ENCODE measurements at regions not wholly inside any gene's neighbourhood (a gene's known extent, or its start where the extent isn't known, plus 50 kb on each side); places are given as distances from the start of the nearest gene placed in this dataset.
A peak's percentile ranks its signal among the peaks of the same experiment; 100 is the strongest.

DNA sequence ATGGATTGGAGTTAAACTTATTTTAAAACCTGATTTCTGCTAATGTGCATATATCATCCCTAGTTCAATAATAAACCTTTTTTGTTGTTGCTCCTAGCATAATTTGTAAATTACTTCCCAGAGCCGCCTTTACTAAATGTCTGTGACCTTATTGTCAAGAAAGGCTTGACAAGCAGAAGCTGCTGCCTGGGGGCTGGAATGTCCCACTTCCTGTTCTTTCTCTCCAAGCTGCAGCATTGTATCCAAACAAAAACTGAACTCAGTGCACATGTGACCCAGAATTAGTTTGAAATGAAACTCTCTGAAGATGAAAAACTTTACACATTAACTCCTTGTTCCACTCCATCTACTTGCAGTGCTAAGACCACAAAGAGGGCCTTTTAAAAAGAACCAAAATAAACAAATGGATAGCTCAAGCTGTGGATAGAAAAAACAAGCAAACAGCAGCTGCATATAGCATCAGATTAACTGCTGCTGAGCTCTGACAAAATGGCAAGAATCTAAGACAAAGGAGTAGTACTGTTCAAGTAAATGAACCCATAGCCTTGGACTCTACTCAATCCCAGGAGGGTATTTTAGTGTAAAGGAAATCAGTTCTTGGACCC, 99.8 kb upstream of the NEUROD1 start:
- Mint-ChIP-seq H3K36me3 (no peaks in the 10 kb centered on the region), H3K27ac (no peak overlapping the region), H3K4me3 (no peak overlapping the region), H3K4me1 (no peaks in the 10 kb centered on the region), H3K9me3 (no peaks in the 10 kb centered on the region)
- DNase-seq (ENCODE audit: low spot score in 2 of 2) = no peak
- ATAC-seq = no peak

DNA sequence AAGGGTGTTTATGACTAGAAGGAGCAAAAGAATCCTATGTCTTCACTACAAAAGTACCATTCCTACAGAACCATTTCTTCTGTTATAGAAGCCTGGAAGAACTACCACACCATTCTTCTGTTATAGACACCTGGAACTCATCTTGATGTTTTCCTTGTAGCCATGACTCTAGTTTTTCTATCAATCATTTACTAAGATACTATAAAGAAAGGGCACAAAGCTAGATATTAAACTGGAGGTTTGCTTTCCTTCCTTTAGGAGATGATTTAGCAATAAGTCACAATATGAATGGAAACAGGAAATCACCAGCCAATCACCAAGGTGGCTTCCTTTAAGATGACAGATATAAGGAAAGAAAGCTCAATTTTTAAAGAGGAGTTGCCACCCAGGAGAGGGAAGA, 100.3 kb upstream of the NEUROD1 start:
- no peak overlapping the region for H3K27ac Mint-ChIP-seq
- DNase-seq (ENCODE audit: low spot score in 2 of 2) = no peak
- no peaks in the 10 kb centered on the region for H3K4me1 Mint-ChIP-seq
- H3K36me3 Mint-ChIP-seq = no peaks in the 10 kb centered on the region
- H3K4me3 Mint-ChIP-seq = no peak overlapping the region
- no peak for ATAC-seq
- no peaks in the 10 kb centered on the region for H3K9me3 Mint-ChIP-seq

DNA sequence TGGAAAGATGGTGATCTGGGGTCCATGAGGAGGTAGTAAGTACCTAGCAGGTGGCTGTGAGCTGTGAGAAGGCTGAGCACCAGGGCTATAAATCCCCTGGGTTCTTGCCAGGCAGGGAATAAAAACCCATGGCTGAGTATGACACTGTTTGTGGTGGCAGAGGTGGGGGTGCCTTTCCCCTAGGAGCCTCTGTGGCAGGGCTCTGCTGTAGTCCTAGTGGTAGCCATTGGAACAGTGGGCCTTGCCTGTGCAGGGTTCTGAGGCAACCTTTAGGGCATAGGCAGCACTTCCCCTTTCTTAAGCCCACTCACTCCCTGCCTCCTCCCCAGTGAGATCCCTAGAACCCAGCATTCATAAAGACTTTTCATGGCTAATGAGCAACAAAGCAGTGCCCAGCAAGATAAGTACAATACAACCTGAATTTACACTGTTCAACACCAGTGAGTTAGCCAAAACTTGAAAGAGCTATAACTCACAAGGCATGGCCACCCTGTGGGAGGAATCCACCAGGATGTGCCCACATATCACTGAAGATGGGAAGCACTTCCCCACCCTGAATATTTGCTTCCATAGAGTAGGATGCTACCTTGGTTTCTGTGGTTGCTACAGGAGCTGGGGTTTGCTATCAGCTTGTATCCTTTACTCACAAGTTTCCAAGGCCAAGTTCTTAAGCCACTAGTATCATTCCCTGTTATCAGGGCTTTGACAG, 100.9 kb upstream of the NEUROD1 start:
- no peaks in the 10 kb centered on the region for H3K9me3 Mint-ChIP-seq
- no peaks in the 10 kb centered on the region for H3K36me3 Mint-ChIP-seq
- no peak overlapping the region for H3K4me3 Mint-ChIP-seq
- H3K27ac Mint-ChIP-seq = no peak overlapping the region
- H3K4me1 Mint-ChIP-seq = no peaks in the 10 kb centered on the region
- DNase-seq (ENCODE audit: low spot score in 2 of 2) (no peak), ATAC-seq (peak; percentile 58)

DNA sequence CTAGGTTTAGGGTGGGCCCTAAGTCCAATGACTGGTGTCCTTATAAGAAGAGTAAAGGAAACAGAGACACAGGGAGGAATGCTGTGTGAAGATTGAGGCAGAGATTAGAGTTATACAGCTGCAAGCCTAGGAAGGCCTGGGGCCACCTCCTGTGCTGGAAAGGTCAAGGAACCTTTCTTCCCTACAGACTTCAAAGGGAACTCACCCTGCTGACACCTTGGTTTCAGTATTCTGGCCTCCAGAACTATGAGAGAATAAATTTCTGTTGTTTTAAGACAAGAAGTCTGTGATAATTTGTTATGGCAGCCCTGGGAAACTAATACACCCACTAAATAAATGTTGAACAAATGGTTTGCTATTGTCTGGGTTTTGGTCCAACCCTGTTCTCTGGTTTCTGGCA, 102.3 kb upstream of the NEUROD1 start:
- no peak for DNase-seq (ENCODE audit: low spot score in 2 of 2)
- no peak for ATAC-seq
- H3K9me3 Mint-ChIP-seq = no peaks in the 10 kb centered on the region
- no peak overlapping the region for H3K4me3 Mint-ChIP-seq
- H3K36me3 Mint-ChIP-seq = no peaks in the 10 kb centered on the region
- no peak overlapping the region for H3K27ac Mint-ChIP-seq
- no peaks in the 10 kb centered on the region for H3K4me1 Mint-ChIP-seq

DNA sequence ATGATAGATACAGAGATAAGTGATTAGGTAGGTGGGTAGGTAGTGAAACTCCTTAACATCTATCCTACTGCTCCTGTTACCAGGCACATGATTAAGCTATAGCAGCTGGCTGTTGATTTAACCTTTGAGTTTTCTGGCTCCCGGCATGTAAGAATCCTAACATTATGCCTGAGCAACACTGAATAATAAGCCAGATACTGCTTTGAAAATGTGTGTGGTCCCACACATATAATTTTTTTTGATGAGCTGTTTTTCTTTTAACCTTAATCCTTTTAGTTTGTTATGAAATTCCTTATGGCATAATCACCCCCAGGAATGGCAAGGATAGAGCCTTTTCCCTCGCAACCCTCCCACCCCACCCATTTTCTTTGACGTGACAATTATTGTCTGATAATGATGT, 104.2 kb upstream of the NEUROD1 start:
- ATAC-seq (no peak), DNase-seq (ENCODE audit: low spot score in 2 of 2) (no peak)
- Mint-ChIP-seq H3K4me3 (no peak overlapping the region), H3K36me3 (no peaks in the 10 kb centered on the region), H3K9me3 (no peaks in the 10 kb centered on the region), H3K4me1 (no peaks in the 10 kb centered on the region), H3K27ac (no peak overlapping the region)

DNA sequence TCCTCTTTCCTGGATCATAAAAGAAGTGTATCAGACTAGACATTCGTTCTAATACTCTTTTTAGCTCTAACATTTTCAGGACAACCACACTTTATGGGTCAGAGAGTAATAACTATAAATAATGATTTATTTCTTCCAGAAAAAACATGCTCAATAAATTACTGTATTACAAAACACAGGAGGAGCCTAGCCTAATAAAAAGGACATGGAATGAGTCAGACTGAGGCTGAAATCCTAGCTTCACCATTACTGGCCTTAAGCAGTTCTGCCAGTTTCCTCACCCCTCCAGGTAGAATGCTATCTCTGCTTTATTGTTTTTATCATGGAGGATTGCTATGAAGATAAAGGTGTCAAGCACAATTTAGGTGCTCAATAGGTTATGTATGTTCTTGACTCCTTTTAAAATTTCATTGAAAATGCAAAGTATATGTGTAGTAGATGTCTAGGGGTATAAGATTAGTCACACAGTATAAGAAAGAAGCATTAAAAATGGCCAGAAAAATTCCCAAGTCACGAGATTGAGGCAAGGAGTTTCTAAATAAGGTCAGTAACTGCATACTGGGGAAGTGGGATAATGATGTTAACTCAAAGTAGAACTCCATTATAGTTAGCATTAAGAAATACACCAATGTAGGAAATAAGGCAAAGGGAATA, 105.5 kb upstream of the NEUROD1 start:
- ATAC-seq (no peak), DNase-seq (ENCODE audit: low spot score in 2 of 2) (no peak)
- Mint-ChIP-seq H3K4me1 (no peaks in the 10 kb centered on the region), H3K9me3 (no peaks in the 10 kb centered on the region), H3K27ac (no peak overlapping the region), H3K4me3 (no peak overlapping the region), H3K36me3 (no peaks in the 10 kb centered on the region)

DNA sequence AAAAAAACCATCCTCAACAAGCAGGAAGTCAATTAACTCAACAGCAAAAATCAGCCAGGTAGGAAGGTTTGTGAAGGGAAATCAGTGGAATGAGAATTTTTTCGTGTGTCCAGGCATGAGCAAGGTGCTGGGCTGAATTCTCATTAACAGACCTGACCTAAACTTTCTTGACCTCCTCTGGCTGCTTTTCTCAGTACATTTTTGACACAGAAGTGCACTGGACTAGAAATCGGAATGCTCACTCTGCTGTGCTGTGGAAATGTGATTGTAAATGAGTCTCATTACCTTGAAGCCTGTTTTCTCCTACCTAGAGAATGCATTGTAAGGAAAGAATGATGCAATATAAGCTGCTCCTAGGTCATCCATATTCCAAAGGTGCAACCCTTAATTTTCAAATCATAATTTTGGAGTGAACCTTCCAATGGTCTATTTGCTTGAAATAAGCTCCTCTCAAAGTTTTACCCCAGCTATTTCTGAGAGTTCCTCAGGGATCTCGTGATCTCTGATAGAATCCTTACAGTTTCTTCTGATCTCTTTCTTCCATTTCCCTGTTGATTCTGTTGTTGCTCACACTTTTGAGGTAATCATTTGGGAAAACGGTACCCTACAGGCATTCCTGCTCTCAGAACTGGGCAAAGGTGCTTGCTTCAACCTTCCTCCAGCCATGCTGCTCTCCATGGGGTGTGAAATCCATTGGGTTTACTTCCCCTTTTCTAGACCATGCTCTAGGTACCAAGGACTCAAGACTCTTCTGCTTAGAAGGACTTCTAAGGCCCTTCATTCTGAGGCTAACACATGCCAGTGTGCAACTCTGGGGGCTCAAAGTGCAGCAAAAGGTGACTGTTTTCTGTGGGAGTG, 104.9 kb upstream of the ITPRID2 start:
- H3K27ac Mint-ChIP-seq = no peak overlapping the region
- DNase-seq (ENCODE audit: low spot score in 2 of 2) (no peak), ATAC-seq (no peak)

DNA sequence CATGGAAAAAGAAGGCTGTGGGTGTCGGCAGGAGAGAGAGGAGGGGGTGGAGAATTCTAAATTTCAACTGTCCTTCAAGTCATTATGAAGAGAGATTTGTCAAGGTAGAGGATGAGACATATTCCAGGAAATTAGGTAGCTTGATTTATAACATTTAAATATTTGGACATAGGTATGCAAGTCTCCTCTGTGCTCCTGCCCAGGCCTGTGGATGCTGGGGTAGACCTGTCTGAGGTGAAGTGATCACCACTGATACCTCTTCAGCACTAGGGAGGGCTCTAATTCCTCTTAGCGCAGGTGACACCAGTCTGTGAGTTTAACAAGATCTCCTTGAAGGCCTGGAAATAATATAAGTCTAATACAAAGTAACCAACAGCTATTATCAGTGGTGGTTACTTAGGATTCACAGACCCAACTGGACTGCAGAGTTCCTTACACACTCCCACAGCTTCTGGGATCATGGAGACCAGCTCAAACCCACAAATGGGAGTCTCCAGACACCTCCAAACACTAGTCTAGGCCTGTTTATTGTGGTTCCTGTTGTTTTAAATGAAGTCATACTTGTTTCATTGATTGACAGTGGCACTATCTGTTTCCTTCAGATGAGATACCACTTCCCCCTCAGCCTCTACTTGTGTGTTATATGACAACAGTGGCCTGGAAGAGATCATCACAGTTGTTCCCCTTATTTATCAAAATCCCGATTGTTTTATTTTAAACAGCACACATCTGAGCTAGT, 104.1 kb upstream of the ITPRID2 start:
- no peaks in the 10 kb centered on the region for H3K9me3 Mint-ChIP-seq
- DNase-seq (ENCODE audit: low spot score in 2 of 2) (no peak), ATAC-seq (no peak)
- H3K4me3 Mint-ChIP-seq = no peak overlapping the region
- H3K27ac Mint-ChIP-seq = no peak overlapping the region
- no peaks in the 10 kb centered on the region for H3K4me1 Mint-ChIP-seq
- H3K36me3 Mint-ChIP-seq = no peaks in the 10 kb centered on the region

More for the DNA sequence above, 104.9 kb upstream of the ITPRID2 start:
- no peaks in the 10 kb centered on the region for H3K4me1 Mint-ChIP-seq
- H3K36me3 Mint-ChIP-seq = no peaks in the 10 kb centered on the region
- no peak overlapping the region for H3K4me3 Mint-ChIP-seq
- no peaks in the 10 kb centered on the region for H3K9me3 Mint-ChIP-seq

DNA sequence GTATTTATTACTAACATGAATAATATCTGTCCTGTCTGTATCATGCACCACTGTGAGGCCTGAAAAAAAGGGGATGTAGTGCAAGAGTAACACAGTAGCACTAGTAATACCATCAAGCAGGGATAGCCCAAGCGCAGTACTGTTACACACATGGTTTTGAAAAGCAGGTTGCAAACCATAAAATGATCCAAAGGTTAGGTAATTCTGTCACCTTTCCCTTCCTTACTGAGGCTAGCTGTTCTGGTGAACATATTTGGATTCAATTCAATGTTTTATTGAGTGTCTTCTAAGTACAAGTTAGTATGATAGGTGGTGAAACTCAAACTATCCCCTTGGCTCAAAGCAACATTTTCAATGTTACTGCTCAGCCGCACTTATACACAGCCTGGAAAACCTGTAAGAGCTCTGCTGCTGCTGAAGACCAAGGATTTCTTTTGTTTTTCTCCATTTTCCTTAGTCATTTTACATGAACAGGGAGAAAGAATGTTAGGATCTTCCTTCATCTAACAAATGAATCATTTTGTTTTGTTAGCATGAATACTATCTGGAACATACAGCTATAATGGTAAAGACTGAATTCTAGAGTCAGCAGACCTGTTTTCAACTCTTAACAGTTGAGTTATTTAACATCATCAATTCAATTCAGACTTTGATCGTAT, 102.5 kb upstream of the ITPRID2 start:
- no peak for DNase-seq (ENCODE audit: low spot score in 2 of 2)

DNA sequence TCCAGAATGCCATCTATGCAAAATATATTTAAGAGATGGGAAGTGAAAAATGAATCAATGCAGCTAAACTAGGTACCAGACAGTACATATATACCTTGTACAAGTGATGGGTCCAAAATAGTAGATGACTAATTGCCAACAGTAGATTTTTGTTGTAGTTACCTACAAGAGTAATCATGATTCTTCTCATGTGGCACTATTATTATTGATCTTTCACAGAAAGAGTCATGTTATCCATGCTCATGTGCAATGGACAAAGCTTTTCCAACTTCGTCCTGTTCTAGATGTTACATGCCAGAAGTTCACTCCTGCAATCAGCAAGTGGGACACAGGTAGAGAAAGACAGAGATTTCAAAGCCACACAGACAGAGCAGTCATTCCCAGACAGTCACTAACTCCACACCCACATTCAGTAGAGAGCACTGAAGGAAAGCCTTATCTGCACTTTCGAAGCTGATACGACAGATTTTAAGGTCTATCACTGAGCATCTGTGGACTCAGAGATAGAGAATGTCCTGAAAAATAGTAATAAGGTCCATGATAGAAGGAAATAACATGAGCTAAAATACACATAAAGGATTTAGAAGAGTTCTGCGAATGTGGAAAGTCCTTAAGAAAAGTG, 101.6 kb upstream of the ITPRID2 start:
- ATAC-seq = no peak
- DNase-seq (ENCODE audit: low spot score in 2 of 2) = no peak
- Mint-ChIP-seq H3K4me1 (no peaks in the 10 kb centered on the region), H3K27ac (no peak overlapping the region), H3K36me3 (no peaks in the 10 kb centered on the region), H3K9me3 (peaks cover 4% of the 10 kb centered on the region), H3K4me3 (no peak overlapping the region)

More for the DNA sequence above, 102.5 kb upstream of the ITPRID2 start:
- Mint-ChIP-seq H3K27ac (no peak overlapping the region), H3K4me1 (no peaks in the 10 kb centered on the region), H3K9me3 (peaks cover 4% of the 10 kb centered on the region), H3K4me3 (no peak overlapping the region), H3K36me3 (no peaks in the 10 kb centered on the region)
- ATAC-seq = no peak

DNA sequence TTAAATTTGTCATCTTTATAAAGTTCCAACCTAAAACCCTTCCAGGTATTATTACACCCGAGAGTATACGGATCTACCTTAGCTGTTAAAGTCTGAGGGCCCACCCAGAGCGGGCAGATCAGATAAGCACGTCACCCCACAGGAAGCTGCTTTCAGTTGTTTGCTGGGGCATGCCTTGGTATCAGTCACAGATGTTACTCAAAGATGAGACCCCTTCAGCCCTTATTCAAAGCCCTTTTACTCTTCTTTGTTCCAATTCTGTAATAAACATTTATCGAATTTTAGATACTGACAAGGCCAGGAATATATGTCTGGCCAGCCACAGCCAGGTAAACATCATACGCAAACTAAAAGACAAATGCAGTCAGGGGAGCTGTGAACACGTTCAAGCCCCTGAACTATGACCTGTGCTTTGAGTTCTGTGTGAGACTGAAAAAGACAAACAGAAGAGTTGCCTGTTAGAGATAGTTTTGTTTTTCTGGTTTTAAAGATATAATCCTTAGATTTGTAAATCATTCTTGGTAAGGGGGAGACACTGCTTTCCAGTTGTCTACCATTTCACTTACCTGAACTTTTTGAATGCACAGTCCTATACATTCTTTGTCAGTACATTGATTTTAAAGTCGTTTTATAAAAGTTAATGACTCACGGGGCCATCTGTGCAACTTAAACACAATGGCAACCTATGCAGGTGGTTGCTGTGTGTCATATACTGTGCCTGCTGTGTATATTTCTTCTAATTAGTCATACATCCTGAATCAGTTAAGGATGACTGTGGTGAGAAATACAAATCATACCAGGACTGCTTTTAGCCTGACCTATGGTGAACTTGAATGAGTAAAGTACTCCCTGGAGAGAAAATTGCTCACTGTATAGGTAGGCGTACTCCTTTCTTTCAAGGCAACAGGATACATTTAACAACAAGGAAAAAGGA, 100.5 kb upstream of the ITPRID2 start:
- peaks cover 4% of the 10 kb centered on the region for H3K9me3 Mint-ChIP-seq
- DNase-seq (ENCODE audit: low spot score in 2 of 2) (no peak), ATAC-seq (peak; percentile 99)
- no peaks in the 10 kb centered on the region for H3K36me3 Mint-ChIP-seq
- no peaks in the 10 kb centered on the region for H3K4me1 Mint-ChIP-seq
- H3K27ac Mint-ChIP-seq = peak overlapping the region; percentile 69
- peak overlapping the region; percentile 12 for H3K4me3 Mint-ChIP-seq

DNA sequence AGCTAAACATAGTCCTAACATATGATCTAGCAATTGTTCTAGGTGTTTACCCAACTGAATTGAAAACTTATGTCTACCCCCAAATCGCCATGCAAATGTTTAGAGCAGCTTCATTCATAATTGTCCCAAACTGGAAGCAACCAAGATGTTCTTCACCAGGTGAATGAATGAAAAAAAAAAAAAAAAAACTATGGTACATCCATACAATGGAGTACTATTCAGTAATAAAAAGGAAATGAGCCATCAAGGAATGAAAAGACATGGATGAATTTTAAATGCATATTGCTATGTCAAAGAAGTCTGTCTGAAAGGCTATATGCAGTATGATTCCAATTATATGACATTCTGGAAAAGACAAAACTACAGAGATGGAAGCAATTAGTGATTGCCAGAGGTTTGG, 98.6 kb upstream of the ITPRID2 start:
- H3K4me3 Mint-ChIP-seq = no peak overlapping the region
- H3K9me3 Mint-ChIP-seq = peaks cover 4% of the 10 kb centered on the region
- DNase-seq (ENCODE audit: low spot score in 2 of 2) (no peak), ATAC-seq (no peak)
- H3K27ac Mint-ChIP-seq = no peak overlapping the region
- H3K4me1 Mint-ChIP-seq = no peaks in the 10 kb centered on the region
- H3K36me3 Mint-ChIP-seq = no peaks in the 10 kb centered on the region

DNA sequence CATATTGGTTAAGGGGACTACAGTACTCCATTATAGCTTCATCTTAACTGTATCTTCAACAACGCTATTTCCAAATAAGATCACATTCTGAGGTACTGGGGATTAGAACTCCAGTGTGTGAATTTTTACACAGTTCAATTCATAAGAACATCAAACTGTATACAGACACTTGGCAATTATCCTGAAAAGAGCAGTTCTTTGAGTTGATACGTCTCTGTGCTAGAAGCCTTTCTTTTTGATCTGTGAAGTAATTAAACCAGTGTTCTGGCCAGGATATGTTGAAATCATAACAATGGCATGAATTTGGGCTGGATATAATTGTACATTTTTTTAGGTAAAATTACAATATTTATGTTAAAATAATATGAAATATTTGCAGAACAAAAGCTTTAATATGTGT, 93.5 kb upstream of the ITPRID2 start:
- Mint-ChIP-seq H3K27ac (no peak overlapping the region), H3K4me3 (no peak overlapping the region), H3K9me3 (peaks cover 3% of the 10 kb centered on the region), H3K36me3 (no peaks in the 10 kb centered on the region), H3K4me1 (no peaks in the 10 kb centered on the region)
- DNase-seq (ENCODE audit: low spot score in 2 of 2) (no peak), ATAC-seq (no peak)
